ENCODE measurements at regions not wholly inside any gene's neighbourhood (a gene's known extent, or its start where the extent isn't known, plus 50 kb on each side); places are given as distances from the start of the nearest gene placed in this dataset.

DNA sequence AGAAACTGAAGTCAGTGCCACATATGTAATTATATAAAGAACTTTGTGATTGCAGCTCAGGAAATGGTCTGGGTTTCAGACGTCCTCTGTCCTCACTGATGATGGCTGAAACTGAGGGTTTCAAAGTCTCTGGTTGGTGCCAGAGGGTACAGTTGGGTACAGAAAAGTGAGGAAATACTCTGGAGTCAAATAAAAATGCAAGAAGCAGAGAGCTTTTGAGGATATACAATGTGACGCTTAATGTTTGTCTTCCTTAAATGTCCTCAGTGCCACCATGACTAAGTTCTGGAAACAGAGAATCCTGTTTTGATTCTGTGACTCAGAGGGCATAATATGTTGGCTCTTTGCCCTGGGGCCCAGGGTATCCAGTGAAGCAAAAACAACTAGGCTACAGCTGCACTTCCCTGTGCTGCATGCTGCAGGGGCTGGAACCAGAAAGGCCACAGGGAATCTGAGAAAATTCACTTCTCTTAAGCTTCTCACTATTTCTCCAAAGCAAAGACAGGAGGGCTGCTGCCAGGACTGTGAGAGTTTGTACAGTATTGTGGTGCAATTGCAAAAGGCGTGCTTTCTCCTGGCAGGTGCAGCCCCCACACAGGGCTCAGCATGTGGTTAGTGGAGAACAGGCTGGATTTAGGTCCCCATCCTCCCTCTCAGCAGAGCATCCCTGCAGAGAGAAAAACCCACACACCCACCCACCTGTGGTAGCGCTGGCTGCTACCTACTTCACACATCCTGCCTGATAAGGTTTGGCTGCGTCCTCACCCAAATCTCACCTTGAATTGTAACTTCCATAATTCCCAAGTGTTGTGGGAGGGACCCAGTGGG, 169.5 kb upstream of the SVIL start:
- intact Hi-C loops (cut with DNase I; ENCODE audit: low total_unique reads), result no loop called here
- DNase-seq (ENCODE audit: low spot score in 2 of 2), result peak in 1 of 2 donors; percentile 41
- no peak overlapping the region for H3K4me3 ChIP-seq (ENCODE audit: low read depth, poor library complexity, severe bottlenecking)
- WGBS, 2 donors, result 68 to 72% methylated on average over 5 of the region's 5 CpGs
- TF ChIP-seq, protein P1, sequence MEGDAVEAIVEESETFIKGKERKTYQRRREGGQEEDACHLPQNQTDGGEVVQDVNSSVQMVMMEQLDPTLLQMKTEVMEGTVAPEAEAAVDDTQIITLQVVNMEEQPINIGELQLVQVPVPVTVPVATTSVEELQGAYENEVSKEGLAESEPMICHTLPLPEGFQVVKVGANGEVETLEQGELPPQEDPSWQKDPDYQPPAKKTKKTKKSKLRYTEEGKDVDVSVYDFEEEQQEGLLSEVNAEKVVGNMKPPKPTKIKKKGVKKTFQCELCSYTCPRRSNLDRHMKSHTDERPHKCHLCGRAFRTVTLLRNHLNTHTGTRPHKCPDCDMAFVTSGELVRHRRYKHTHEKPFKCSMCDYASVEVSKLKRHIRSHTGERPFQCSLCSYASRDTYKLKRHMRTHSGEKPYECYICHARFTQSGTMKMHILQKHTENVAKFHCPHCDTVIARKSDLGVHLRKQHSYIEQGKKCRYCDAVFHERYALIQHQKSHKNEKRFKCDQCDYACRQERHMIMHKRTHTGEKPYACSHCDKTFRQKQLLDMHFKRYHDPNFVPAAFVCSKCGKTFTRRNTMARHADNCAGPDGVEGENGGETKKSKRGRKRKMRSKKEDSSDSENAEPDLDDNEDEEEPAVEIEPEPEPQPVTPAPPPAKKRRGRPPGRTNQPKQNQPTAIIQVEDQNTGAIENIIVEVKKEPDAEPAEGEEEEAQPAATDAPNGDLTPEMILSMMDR (IDR thresholded peaks at IDR 0.05), result no peak
- no peak for TF ChIP-seq POLR2A (IDR thresholded peaks at IDR 0.05)

DNA sequence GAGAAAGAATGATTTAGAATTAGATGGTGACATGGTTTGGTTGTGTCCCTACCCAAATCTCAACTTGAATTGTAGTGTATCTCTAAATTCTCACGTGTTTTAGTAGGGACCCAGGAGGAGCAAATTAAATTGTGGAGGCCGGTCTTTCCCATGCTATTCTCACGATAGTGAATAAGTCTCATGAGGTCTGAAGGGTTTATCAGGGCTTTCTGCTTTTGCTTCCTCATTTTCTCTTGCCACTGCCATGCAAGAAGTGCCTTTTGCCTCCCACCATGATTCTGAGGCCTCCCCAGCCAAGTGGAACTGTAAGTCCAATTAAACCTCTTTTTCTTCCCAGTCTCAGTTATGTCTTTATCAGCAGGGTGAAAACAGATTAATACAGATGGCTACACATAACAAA, 167.4 kb upstream of the SVIL start:
- TF ChIP-seq, protein P1 (IDR thresholded peaks at IDR 0.05), result no peak
- TF ChIP-seq POLR2A (IDR thresholded peaks at IDR 0.05), result no peak
- H3K4me3 ChIP-seq (ENCODE audit: low read depth, poor library complexity, severe bottlenecking), result no peak overlapping the region
- WGBS, 2 donors, result 92 to 98% methylated on average over 3 of the region's 3 CpGs
- no peak for DNase-seq (ENCODE audit: low spot score in 2 of 2)
- intact Hi-C loops (cut with DNase I; ENCODE audit: low total_unique reads), result no loop called here

DNA sequence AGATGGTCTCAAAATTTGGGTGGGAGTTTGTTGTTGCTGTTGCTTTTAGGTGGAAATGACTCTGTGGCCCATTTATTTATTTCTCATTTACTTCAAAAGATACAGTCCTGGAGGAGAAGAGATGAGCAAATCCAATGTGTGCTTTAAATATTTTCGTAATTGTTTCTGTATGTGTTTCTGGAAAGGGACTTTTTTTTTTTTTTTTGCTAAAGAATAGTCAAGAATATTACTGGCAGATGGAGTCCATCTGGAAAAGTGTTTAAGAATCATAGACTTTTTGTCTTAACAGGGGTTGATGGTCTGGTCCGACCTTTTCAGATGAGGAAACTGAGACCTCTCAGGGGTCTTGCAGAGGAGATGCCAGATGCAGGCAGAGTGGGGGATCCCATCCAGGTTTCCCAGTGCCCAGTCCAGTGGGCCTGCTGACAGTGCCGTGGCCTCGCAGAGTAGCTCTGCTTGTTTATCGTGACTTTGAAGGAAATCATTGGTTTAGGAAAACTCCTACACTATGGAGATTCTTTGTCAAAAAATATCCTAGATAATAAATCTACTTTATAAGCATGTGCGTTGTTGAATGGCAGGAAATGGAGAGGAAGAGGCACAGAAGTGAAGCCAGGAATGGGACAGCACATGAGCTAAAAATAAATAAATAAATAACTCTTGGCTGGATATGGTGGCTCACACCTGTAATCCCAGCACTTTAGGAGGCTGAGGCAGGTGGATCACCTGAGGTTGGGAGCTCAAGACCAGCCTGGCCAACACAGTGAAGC, 164.3 kb upstream of the SVIL start:
- TF ChIP-seq, protein P1 (IDR thresholded peaks at IDR 0.05), result no peak
- TF ChIP-seq POLR2A (IDR thresholded peaks at IDR 0.05), result no peak
- no peak for DNase-seq (ENCODE audit: low spot score in 2 of 2)
- WGBS, 2 donors, result 61 to 75% methylated on average over 6 of the region's 6 CpGs
- intact Hi-C loops (cut with DNase I; ENCODE audit: low total_unique reads), result no loop called here
- H3K4me3 ChIP-seq (ENCODE audit: low read depth, poor library complexity, severe bottlenecking), result no peak overlapping the region

DNA sequence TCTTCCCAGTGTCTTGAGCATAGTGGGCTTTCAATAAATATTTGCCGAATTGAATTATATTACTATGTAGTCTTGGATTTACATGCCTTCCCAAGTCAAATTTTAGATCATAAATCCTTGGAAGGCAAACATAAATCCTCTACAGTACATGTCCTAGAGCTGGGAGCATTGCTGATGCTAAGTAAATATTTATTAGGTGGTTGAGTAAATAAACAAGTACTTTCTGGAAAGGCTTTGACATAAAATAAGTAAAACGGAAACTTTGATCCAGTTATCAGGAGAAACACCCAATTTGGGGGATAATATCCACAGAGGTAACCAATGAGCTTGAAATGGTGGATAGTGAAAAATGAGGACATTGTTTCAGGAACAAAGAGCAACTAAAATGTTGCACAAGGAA, 162.8 kb upstream of the SVIL start:
- 87 to 92% methylated on average over 2 of the region's 2 CpGs for WGBS, 2 donors
- intact Hi-C loops (cut with DNase I; ENCODE audit: low total_unique reads), result no loop called here
- TF ChIP-seq, protein P1 (IDR thresholded peaks at IDR 0.05), result no peak
- no peak overlapping the region for H3K4me3 ChIP-seq (ENCODE audit: low read depth, poor library complexity, severe bottlenecking)
- no peak for DNase-seq (ENCODE audit: low spot score in 2 of 2)

DNA sequence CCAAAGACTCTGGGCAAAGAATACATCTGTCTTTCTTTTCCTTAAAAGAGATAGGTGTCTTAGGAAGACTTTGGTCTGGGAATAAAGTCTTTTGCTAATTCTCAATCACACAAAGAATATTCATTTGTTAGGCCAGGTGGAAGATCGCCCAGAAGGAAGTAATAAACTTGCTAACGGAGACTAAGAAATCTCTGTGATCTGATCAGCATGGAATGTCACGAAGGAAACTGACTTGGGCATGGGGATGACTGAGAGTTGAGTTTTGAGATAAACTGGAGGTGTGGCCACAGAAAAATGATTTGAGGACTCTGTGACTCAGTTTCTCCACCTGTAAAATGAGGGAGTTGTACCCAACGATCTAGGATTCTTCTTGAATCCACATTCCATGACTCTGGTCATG, 161.1 kb upstream of the SVIL start:
- 25 to 41% methylated on average over 4 of the region's 4 CpGs for WGBS, 2 donors
- intact Hi-C loops (cut with DNase I; ENCODE audit: low total_unique reads), result no loop called here
- DNase-seq (ENCODE audit: low spot score in 2 of 2), result no peak
- no peak overlapping the region for H3K4me3 ChIP-seq (ENCODE audit: low read depth, poor library complexity, severe bottlenecking)
- TF ChIP-seq, protein P1 (IDR thresholded peaks at IDR 0.05), result no peak
- no peak for TF ChIP-seq POLR2A (IDR thresholded peaks at IDR 0.05)

All from lower leg skin (tissue), 4 donors.